Inflammatory macrophage treated with lipopolysaccharide for 1 hour (primary cell): ENCODE measurements at regions not wholly inside any gene's neighbourhood (a gene's known extent, or its start where the extent isn't known, plus 50 kb on each side); places are given as distances from the start of the nearest gene placed in this dataset.
A peak's percentile ranks its signal among the peaks of the same experiment; 100 is the strongest.

Experiments used
- DNase-seq, 2 donors: peaks; one replicate each; pipeline ENCODE4 v3.0.0-alpha.2; 2020 to 2022

GRCh38 chr6:14031516-14031915 lies 86.1 kb upstream of the CD83 start:
- DNase-seq: no peak

GRCh38 chr6:14035071-14035847 lies 82.3 kb upstream of the CD83 start:
- no peak for DNase-seq

GRCh38 chr6:14035874-14036273 lies 81.7 kb upstream of the CD83 start:
- DNase-seq: no peak

GRCh38 chr6:14036911-14037310 lies 80.7 kb upstream of the CD83 start:
- DNase-seq: no peak

GRCh38 chr6:14037402-14038277 lies 79.9 kb upstream of the CD83 start:
- peak; percentile 13 to 20 for DNase-seq

GRCh38 chr6:14038467-14039437 lies 78.8 kb upstream of the CD83 start:
- no peak for DNase-seq

- no peak for DNase-seq
These were observed 77.5 kb upstream of the CD83 start for GRCh38 chr6:14040042-14040441.

GRCh38 chr6:14046476-14047068 lies 71.0 kb upstream of the CD83 start:
- DNase-seq: peak; percentile 31 to 72

- DNase-seq: no peak
These were observed 70.3 kb upstream of the CD83 start for GRCh38 chr6:14047151-14047740.

GRCh38 chr6:14048837-14049236 lies 68.7 kb upstream of the CD83 start:
- DNase-seq: no peak

- no peak for DNase-seq
These were observed 66.2 kb upstream of the CD83 start for GRCh38 chr6:14051355-14051754.

GRCh38 chr6:14053811-14054210 lies 63.8 kb upstream of the CD83 start:
- DNase-seq: peak; percentile 65 to 77

- no peak for DNase-seq
These were observed 62.0 kb upstream of the CD83 start for GRCh38 chr6:14055541-14055940.

GRCh38 chr6:14058029-14058695 lies 59.4 kb upstream of the CD83 start:
- no peak for DNase-seq

- no peak for DNase-seq
These were observed 58.8 kb upstream of the CD83 start for GRCh38 chr6:14058735-14059134.

- no peak for DNase-seq
These were observed 57.7 kb upstream of the CD83 start for GRCh38 chr6:14059791-14060436.

- no peak for DNase-seq
These were observed 56.6 kb upstream of the CD83 start for GRCh38 chr6:14060971-14061370.

- DNase-seq: no peak
These were observed 55.9 kb upstream of the CD83 start for GRCh38 chr6:14061643-14062042.

GRCh38 chr6:14062345-14063029 lies 55.1 kb upstream of the CD83 start:
- DNase-seq: no peak

- no peak for DNase-seq
These were observed 53.8 kb upstream of the CD83 start for GRCh38 chr6:14063756-14064155.
